HepG2 (cell line): ENCODE measurements at regions not wholly inside any gene's neighbourhood (a gene's known extent, or its start where the extent isn't known, plus 50 kb on each side); places are given as distances from the start of the nearest gene placed in this dataset.

Experiments
- ATAC-seq: fragments of 200-7000 bp; cut with Tn5 transposase; 3 replicates; pipeline ENCODE4 v1.9.1; 2020; ENCODE audit warnings: mild to moderate bottlenecking, moderate library complexity
- BruUV-seq: library from RNA; stranded (reverse); fragments of 400-500 nt; replicated peaks from 2 replicates; lab custom pipeline; 2021; lab: Mats Ljungman, UMichigan
- CTCF ChIA-PET: fragments of 300-600 bp; formaldehyde crosslinking; extraction: SDS; loops from one replicate; lab custom pipeline; 2021; ENCODE audit warnings: low total read pairs, inconsistent platforms, low intra/inter-chr PET ratio; lab: Yijun Ruan, JAX
- POLR2A ChIA-PET: fragments of 350-600 bp; sonication (Branson Sonifier 250); formaldehyde crosslinking; loops from one replicate; lab custom pipeline; 2020; ENCODE audit warnings: antibody characterized with exemption, inconsistent platforms; lab: Yijun Ruan, JAX
- DNase-seq: peaks from one replicate; pipeline ENCODE4 v3.0.0-alpha.2; 2015; ENCODE audit warnings: low spot score
- FAIRE-seq: peaks from 3 replicates; lab custom pipeline; 2011; peaks lifted over from hg19 to GRCh38; lab: Jason Lieb, UNC
- H2AFZ ChIP-seq: one replicate; pipeline ENCODE4 v1.6.1; 2011; ENCODE audit warnings: low read length, inconsistent platforms
- H3K27ac ChIP-seq: fragments of 300-600 bp; 3 replicates; pipeline ENCODE4 v1.8.0; 2011; ENCODE audit warnings: mixed run types, mild to moderate bottlenecking, mixed read lengths, low read length, inconsistent platforms; ENCODE audit not compliant: insufficient read depth; ENCODE audit errors: extremely low read length
- H3K27me3 ChIP-seq, 2 experiments: fragments of 200-600 bp in 1 of 2; 2 replicates in 1 of 2; 3 replicates in 1 of 2; pipeline versions ENCODE4 v1.6.0 to v1.8.0; 2011; ENCODE audit warnings: low read length in 2 of 2, mild to moderate bottlenecking in 2 of 2, moderate library complexity in 2 of 2, inconsistent platforms in 1 of 2; ENCODE audit not compliant: insufficient read depth in 2 of 2, control insufficient read depth in 1 of 2
- H3K36me3 ChIP-seq, 2 experiments: fragments of 200-600 bp in 1 of 2; replicated peaks in 1 of 2; 2 replicates in 1 of 2; 3 replicates in 1 of 2; pipeline versions ENCODE4 v1.5.1 to v1.8.0; 2011; ENCODE audit warnings: low read length in 2 of 2, inconsistent platforms in 1 of 2; ENCODE audit not compliant: insufficient read depth in 2 of 2, control insufficient read depth in 1 of 2
- H3K4me1 ChIP-seq: 2 replicates; pipeline ENCODE4 v1.5.1; 2012; ENCODE audit warnings: low read length, inconsistent platforms; ENCODE audit not compliant: insufficient read depth
- H3K4me2 ChIP-seq: 2 replicates; pipeline ENCODE4 v1.6.0; 2011; ENCODE audit warnings: low read depth, low read length, inconsistent platforms
- H3K4me3 ChIP-seq, 3 experiments: fragments of 200-600 bp in 1 of 3; sonication (generic), shearing (Covaris generic) in 1 of 3; replicated peaks in 1 of 3; 2 replicates each; pipeline ENCODE4 v1.5.1; 2011 to 2016; ENCODE audit warnings: low read length in 3 of 3, inconsistent platforms in 2 of 3, low read depth in 2 of 3, mild to moderate bottlenecking in 2 of 3, control low read depth in 1 of 3, mixed read lengths in 1 of 3; ENCODE audit not compliant: insufficient read depth in 1 of 3
- H3K79me2 ChIP-seq: one replicate; pipeline ENCODE4 v1.6.1; 2011; ENCODE audit warnings: low read length, inconsistent platforms; ENCODE audit not compliant: insufficient read depth
- H3K9ac ChIP-seq: 2 replicates; pipeline ENCODE4 v1.6.0; 2011; ENCODE audit warnings: mild to moderate bottlenecking, low read depth, low read length, inconsistent platforms; ENCODE audit not compliant: insufficient read depth
- H3K9me3 ChIP-seq: 2 replicates; pipeline ENCODE4 v1.5.1; 2012; ENCODE audit warnings: mild to moderate bottlenecking, low read length
- H4K20me1 ChIP-seq: 2 replicates; pipeline ENCODE4 v1.6.0; 2011; ENCODE audit warnings: inconsistent platforms, mild to moderate bottlenecking, low read length, moderate library complexity; ENCODE audit not compliant: insufficient read depth
- FOXM1 ChIP-seq: sonication (generic); formaldehyde crosslinking; IDR thresholded peaks from 2 replicates; pipeline ENCODE4 v1.5.0; 2020; ENCODE audit warnings: missing genetic modification reagents
- NBN ChIP-seq: fragments of 450-650 bp; conservative IDR thresholded peaks from 2 replicates; pipeline ENCODE4 v1.6.1; 2017
- NFRKB ChIP-seq: fragments of 450-650 bp; IDR thresholded peaks from 2 replicates; pipeline ENCODE4 v1.6.1; 2017
- PTBP1 ChIP-seq: fragments of 200-400 bp; formaldehyde crosslinking; IDR thresholded peaks from 2 replicates; pipeline ENCODE4 v1.6.1; 2018; ENCODE audit warnings: low read length, low read depth; ENCODE audit not compliant: poor library complexity, severe bottlenecking
- RAD51 ChIP-seq: fragments of 450-650 bp; IDR thresholded peaks from 2 replicates; pipeline ENCODE4 v1.6.1; 2016; ENCODE audit warnings: borderline replicate concordance
- SALL1 ChIP-seq: sonication (generic); formaldehyde crosslinking; IDR thresholded peaks from 2 replicates; pipeline ENCODE4 v1.8.0; 2022; ENCODE audit warnings: mild to moderate bottlenecking, missing genetic modification reagents
- SOX13 ChIP-seq, 3 experiments: fragments of 450-650 bp in 1 of 3; sonication (generic) in 1 of 3; formaldehyde crosslinking in 1 of 3; IDR thresholded peaks in 2 of 3; conservative IDR thresholded peaks in 1 of 3; 2 replicates each; pipeline versions ENCODE4 v1.5.0 to v1.6.1; 2016 to 2020; ENCODE audit warnings: antibody characterized with exemption in 1 of 3, mild to moderate bottlenecking in 1 of 3, missing compliant biosample characterization in 1 of 3, missing genetic modification reagents in 1 of 3, moderate library complexity in 1 of 3
- TEAD3 ChIP-seq: optimal IDR thresholded peaks from 2 replicates; pipeline ENCODE3; 2016; ENCODE audit warnings: borderline replicate concordance
- ZKSCAN5 ChIP-seq: sonication (generic); formaldehyde crosslinking; IDR thresholded peaks from 2 replicates; pipeline ENCODE4 v1.5.1; 2020; ENCODE audit warnings: mild to moderate bottlenecking, missing genetic modification reagents
- ZNF431 ChIP-seq: sonication (generic); formaldehyde crosslinking; IDR thresholded peaks from 2 replicates; pipeline ENCODE4 v1.9.0; 2022; ENCODE audit warnings: missing genetic modification reagents, low read depth, mild to moderate bottlenecking, borderline replicate concordance
- ZNF460 ChIP-seq: sonication (generic); formaldehyde crosslinking; IDR thresholded peaks from 2 replicates; pipeline ENCODE4 v1.5.1; 2020; ENCODE audit warnings: missing genetic modification reagents, mild to moderate bottlenecking, borderline replicate concordance
- ZNF691 ChIP-seq: sonication (generic); formaldehyde crosslinking; IDR thresholded peaks from 2 replicates; pipeline ENCODE4 v1.4.0; 2020; ENCODE audit warnings: missing genetic modification reagents, low read depth, mild to moderate bottlenecking, borderline replicate concordance
- WGBS: methylation state at CpG from one replicate; pipeline ENCODE4 v1.1.6; 2017; ENCODE audit warnings: low lambda C conversion rate; 5-methylcytosine and 5-hydroxymethylcytosine counted together
- in situ Hi-C: cut with HindIII; loops from 2 replicates; pipeline ENCODE4 v1.10.0; 2017; ENCODE audit warnings: low pct_unique_long_range_greater_than_20kb; ENCODE audit not compliant: extremely low pct_ligation_motif_present
- intact Hi-C: fragments of 100-400 bp; cut with micrococcal nuclease; formaldehyde crosslinking; loops from one replicate; pipeline ENCODE4 v1.10.0; 2022; ENCODE audit not compliant: unreplicated experiment
- TF ChIP-seq, protein P1 (sequence below): sonication (generic); formaldehyde crosslinking; IDR thresholded peaks from 2 replicates; pipeline ENCODE4 v1.8.1; 2023; ENCODE audit warnings: mild to moderate bottlenecking, missing genetic modification reagents

- no peak for TF ChIP-seq SALL1
- TF ChIP-seq, protein P1, sequence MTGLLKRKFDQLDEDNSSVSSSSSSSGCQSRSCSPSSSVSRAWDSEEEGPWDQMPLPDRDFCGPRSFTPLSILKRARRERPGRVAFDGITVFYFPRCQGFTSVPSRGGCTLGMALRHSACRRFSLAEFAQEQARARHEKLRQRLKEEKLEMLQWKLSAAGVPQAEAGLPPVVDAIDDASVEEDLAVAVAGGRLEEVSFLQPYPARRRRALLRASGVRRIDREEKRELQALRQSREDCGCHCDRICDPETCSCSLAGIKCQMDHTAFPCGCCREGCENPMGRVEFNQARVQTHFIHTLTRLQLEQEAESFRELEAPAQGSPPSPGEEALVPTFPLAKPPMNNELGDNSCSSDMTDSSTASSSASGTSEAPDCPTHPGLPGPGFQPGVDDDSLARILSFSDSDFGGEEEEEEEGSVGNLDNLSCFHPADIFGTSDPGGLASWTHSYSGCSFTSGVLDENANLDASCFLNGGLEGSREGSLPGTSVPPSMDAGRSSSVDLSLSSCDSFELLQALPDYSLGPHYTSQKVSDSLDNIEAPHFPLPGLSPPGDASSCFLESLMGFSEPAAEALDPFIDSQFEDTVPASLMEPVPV (CRISPR knock-in tag), result no peak
- TF ChIP-seq ZKSCAN5, result no peak
- TF ChIP-seq FOXM1 (CRISPR knock-in tag), result no peak
- no peak for TF ChIP-seq NFRKB
- no peak for TF ChIP-seq RAD51
- TF ChIP-seq TEAD3, result no peak
- TF ChIP-seq ZNF460 (CRISPR knock-in tag), result no peak
- no peak for TF ChIP-seq SOX13 (IDR thresholded peaks at IDR 0.05)
- no peak for TF ChIP-seq SOX13 (CRISPR knock-in tag; conservative IDR thresholded peaks at IDR 0.05 in 1 of 2, IDR thresholded peaks at IDR 0.05 in 1 of 2)
- no peak for TF ChIP-seq ZNF431
- no peak for TF ChIP-seq ZNF691
- TF ChIP-seq NBN, result no peak
Measured at GRCh38 chr16:8243981-8244380, 346.3 kb downstream of the TMEM114 start (continued).

GRCh38 chr16:8241408-8241807 lies 348.9 kb downstream of the TMEM114 start:
- Histone ChIP-seq H3K9ac (no peak overlapping the region), H3K4me2 (no peak overlapping the region), H4K20me1 (no peaks in the 10 kb centered on the region), H3K27ac (no peak overlapping the region), H2AFZ (no peak overlapping the region), H3K79me2 (no peaks in the 10 kb centered on the region), H3K27me3 (no peaks in the 10 kb centered on the region; a peak in 2 of 5 replicates)
- POLR2A ChIA-PET, result no interaction called here
- CTCF ChIA-PET, result no interaction called here
- in situ Hi-C loops, result no loop called here
- TF ChIP-seq PTBP1, result no peak
- TF ChIP-seq, all 625 proteins: peak for 0
- ATAC-seq (no peak), DNase-seq (no peak), FAIRE-seq (no peak)
- Histone ChIP-seq H3K9me3 (no peaks in the 10 kb centered on the region), H3K4me3 (no peak overlapping the region), H3K4me1 (peaks cover 14% of the 10 kb centered on the region), H3K36me3 (no peaks in the 10 kb centered on the region)
- intact Hi-C loops, result loop anchor here (10.0 kb wide), 1 partner anchor 57 kb away; no protein-coding TSS in a partner anchor
- BruUV-seq, result no TSS peak
- under 1% methylated on average over 3 of the region's 3 CpGs for WGBS
